ENCODE measurements at regions not wholly inside any gene's neighbourhood (a gene's known extent, or its start where the extent isn't known, plus 50 kb on each side); places are given as distances from the start of the nearest gene placed in this dataset.
"Not testable (repeated sequence)": the region's sequence is repeated elsewhere in the genome, so short reads cannot be mapped to it uniquely, and the experiment has no call there.

DNA sequence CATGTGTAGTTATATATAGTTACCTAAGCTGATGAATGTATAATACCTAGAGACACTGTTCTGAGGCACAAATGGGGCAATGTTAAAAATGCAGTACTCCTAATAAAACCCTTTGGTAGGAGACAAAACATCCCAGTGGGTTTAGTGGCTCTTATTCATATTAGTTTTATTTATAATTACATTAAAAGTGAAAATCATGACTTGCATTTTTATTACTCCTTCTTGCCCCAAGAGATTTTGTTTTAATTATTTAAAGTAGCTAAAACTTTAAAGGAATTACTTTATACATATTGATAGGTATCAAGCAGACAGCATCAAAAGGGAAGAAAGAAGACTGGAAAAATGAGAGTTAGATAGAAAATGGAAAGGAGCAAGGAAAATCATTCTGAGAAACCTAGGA is 688.6 kb downstream of the GALC start:
- DNase-seq = no peak

DNA sequence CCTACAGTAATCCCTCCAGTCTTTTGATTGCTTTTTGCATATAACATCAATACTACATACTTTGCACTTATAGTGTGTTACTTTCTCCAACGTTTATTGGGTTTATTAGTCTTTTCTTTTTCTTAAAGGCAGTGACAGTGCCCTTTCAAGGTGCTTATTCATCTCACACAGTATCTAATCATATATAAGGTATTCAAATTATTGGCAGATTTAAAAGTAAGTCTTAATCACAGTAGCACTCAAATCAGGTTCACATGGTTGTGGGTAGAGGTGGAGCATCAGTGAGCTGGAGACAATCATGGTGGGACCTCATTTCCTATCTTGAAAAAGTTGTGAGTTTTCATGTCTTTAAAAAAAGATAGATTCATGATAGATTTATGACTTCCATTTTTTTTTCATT is 706.2 kb downstream of the GALC start:
- DNase-seq = no peak

DNA sequence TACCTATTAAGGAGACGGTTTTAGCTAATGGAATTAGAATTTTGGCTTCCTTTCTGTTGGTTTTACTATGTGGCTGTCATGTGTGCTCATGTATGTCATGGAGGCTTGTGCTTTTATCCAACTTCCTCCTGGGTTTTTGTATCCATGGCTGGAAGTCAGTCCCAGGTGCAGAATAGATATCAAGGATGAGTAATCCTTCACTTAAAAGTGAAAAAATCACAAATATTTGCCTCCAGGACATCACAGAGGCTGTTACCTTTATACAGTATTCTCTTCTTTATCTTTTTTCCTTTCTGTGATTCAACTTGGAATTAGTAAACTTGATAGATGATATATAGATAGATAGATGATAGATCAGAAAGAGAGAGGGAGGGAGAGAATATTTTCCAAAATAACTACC is 706.8 kb downstream of the GALC start:
- DNase-seq = no peak

DNA sequence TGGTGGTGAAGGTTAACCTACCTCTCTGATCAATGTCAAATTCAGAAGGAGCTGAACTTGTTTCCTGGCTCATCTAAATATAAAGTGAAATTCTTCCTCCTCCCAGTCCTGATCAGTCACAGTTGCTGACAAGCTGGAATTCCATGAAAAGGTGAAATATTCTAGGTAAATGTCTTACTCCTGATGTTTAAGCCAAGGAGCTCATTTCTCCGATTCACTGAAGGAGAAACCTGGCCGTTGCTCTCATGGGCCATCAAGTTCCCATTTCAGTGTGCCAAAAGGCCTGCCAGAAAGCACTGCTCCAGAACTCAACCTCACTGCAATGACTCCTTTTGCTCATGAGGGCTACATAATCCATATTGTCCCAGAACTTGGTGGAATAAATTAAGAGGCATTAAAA is 707.5 kb downstream of the GALC start:
- DNase-seq = no peak

DNA sequence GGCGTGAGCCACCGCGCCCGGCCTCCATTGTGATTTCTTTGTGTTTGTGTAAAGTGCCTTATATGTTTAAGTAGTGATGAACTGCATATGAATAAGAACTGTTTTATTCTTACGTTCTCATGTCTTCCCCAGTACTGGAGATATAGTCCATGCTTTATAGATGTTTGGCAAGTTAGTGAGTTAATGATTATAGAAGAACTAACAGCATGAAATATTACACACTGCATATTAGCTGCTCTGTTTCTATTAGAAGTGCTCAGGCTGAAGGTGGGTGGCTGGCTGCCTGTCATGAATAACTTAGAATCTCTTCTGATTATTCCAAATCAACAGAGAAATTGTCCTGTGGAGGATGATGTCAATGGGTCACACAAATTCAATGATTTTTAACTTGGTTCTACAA is 709.4 kb downstream of the GALC start:
- no peak for DNase-seq

DNA sequence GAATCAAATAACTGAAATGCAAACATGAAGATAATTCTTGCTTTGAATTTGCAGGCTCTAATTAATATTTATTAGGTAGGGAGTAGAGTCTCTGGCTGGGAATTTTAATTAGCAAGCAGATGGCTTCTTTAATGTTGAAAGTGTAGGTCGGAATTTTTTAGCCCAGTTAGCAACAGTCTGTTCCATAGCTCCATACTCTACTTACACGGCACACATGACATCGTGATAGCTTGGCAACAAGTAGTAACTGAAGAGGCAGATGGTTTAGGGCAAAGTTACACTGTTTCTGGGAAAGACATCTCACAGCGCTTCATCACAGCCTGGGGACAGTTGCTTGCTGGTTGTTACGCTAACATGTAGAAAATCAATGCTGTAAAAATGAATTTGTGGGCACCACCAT is 710.7 kb downstream of the GALC start:
- peak; percentile 31 for DNase-seq

DNA sequence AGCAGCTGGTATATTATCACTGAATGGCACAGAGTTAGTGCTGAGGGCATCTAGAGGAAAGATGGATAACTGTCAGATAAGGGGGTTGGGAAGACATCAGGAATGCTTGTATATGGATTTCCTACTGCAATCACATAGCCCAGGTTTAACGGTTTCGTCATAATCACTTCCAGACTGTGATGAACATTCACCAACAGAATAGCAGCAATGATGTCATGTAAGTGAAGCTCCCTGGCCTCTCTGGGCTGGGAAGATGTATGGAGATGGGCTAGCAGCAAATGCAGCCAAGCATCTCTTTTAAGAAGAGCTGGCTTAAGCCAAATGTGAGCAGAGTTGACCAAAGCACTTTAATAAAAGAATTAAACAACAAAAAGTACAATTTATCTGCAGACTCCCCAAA is 714.6 kb downstream of the GALC start:
- no peak for DNase-seq

DNA sequence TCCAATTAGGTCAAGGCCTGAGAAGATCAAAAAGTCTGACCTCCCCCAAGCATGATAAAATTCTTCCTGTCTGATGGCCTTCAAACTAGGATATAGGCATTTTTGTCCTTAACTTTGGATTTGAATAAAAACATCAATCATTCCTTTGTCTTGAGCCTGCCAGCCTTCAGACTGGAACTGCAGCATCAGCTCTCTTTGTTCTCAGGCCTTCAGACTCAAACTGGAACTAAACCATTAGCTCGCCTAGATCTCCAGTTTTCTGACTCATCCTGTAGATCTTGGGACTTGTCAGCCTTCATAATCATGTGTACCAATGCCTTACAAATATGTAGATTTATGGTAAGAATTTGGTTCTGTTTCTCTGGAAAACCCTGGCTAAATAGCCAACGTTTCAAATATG is 721.7 kb downstream of the GALC start:
- DNase-seq = no peak

DNA sequence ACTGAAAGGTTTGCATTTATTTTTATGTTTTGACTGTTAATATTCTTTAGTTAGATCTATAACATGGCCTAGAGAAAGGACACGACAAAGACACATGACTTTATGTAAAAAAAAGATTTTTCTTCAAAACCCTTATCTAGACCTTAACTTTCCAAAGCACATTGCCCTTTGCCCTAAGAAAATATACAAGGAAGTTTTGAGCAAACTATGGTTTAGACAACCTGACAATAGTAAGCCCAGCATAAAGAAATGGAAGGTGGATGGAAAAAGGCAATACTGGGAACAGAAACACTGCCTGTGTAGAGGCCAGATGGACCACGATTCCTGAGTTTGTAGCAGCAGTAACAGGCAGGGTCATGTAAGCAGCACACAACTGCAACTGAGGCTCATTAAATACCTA is 724.0 kb downstream of the GALC start:
- DNase-seq = no peak

DNA sequence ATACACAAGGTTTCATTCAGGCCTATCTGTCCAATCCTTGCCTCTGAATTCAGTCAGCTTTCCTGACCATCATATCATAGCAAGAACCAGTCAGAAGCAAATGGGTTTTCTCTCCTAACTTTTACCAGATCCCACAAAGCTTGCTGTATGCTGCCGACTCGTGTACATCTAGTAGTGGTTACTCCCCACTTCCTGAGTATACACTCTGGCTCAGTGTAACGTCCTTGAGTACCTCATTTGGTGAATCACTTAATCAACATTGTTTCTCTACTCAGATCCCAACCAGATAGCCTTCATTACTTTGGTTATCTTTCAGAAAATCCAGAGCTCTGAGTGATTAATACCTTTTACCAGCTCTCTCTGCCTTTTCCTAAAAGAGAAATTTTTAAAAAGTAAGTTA is 728.2 kb downstream of the GALC start:
- no peak for DNase-seq

DNA sequence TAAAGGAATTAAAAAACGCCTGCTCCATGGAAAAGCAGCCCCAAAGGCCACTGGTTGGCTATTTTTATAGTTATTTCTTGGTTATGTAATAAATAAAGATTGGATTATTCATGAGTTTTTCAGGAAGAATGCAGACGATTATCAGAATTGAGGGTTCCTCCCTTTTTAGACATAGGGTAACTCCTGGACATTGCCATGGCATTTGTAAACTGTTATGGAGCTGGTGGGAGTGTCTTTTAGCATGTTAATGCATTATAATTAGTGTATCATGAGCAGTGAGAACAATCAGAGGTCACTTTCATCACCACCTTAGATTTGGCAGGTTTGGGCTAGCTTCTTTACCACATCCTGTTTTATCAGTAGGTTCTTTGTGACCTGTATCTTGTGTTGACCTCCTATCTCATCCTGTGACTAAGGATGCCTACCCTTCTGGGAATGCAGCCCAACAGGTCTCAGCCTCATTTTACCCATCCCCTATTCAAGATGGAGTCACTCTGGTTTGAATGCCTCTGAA is 728.7 kb downstream of the GALC start:
- DNase-seq = no peak

DNA sequence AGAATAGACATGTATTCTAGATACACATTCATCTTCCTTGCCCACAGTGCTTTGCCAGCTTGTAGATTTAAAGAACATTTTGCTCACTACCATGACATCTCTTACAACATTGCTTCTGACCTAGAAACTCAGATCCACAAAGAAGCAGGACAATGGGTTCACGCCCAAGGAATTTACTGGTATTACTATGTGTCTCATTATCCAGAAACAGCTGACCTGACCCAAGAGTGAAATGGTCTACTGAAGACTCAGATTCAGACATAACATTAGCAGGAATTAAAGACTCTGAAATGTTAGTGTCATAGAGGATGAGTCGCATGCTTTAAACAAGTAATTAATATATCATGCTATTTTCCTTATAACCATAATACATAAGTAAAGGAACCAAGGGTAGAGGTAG is 731.4 kb downstream of the GALC start:
- no peak for DNase-seq

DNA sequence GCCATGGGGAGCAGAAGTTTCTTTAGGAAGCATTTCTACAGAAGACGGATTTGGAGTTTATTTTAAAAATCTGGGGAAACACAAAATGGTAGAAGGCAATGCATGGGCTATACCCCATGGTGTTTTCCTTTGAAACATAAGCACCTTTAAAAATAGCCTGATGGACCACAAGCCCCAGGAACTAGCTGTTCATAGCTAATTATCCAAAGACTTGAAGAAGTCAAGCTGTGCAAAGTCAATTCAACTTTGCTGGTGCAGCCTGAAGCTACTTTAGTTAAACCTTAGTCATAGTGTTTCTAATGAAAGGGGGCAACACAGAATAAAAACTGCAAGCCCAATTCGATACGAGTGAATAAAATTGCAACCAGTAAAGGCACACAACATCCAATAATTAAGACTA is 732.5 kb downstream of the GALC start:
- DNase-seq = no peak

DNA sequence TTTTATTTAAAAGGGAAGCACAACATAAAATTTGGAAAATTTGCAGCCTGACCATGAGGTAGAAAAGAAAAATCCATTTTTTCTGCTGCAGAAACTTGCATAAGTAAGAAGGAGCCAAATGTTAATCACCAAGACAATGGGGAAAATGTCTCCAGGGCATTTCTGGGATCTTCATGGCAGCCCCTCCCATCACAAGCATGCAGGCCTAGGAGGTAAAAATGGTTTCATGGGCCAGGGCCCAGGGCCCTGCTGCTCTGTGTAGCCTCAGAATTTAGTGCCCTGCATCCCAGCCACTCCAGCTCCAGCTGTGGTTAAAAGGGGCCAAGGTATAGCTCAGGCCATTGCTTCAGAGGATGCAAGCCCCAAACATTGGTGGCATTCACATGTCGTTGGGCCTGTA is 735.6 kb downstream of the GALC start:
- no peak for DNase-seq

DNA sequence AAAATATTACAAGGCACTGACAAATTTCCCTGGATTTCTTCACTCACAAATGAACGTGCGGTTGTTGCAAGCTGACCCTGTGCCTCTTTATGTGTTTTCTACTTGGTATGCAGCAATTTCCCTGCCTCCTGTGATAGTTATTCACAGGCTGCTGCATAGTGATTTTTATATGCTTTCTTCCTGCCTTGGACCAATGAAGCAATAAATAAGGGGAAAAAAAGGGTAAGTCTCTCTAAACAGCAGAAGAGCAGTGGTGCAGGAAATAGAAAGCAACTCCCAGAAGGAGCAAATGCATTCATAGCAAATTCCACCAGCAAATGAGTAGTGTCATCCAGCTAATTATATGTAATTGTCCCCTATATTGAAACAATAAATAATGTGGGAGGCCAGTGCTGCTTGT is 737.9 kb downstream of the GALC start:
- DNase-seq = no peak

DNA sequence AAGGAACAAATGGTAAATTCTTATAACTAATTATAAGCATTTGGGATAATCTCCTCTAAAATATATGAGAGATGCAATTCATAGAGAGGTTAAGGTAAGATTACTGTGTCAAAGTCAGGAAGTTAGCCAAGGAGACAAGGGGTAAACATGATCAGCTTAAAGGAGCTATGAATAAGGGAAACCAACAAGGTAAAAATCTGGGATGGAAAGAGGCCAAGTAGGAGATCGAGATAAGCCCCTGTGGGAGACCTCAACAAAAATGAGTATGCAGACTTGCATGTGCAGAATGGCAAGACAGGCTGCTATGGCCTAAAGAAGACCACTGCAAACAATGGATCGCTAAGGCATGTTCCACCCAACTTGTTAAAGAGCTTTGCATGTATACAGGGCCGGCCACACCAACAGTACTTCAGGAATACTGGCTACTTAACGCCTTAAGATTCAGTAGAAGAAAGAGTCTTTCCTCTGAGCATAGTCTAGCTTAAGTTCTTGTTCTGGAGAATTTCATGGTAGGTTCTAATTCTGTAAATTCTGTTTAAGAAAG is 738.6 kb downstream of the GALC start:
- DNase-seq = no peak

DNA sequence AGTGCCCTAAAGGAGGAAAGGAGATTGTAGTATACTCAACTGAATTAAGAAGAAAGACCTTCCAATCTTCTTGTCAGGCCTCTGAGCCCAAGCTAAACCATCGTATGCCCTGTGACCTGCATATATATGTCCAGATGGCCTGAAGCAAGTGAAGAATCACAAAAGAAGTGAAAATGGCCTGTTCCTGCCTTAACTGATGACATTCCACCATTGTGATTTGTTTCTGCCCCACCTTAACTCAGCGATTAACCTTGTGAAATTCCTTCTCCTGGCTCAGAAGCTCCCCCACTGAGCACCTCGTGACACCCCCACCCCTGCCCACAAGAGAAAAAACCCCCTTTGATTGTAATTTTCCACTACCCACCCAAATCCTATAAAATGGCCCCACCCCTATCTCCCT is 739.2 kb downstream of the GALC start:
- not testable (repeated sequence) for DNase-seq

DNA sequence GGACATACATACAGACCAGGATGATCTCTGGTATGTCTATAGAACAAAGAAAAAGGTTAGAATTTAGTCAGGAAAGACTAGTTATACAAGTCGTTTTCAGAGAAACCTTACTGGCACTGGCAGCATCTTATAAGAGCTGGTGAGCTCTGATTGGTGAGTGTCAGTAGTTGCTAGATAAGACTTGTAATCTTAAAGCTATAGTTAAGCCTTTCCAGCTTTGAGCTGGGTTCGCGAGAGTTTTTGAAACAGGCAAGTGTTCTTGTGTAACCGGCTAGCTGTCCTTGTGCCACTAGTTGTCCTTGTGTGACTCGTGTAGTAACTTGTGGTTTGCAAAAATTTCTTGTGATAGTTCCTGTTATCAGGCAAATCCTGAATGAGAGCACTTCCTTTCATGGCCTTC is 740.9 kb downstream of the GALC start:
- DNase-seq = no peak

DNA sequence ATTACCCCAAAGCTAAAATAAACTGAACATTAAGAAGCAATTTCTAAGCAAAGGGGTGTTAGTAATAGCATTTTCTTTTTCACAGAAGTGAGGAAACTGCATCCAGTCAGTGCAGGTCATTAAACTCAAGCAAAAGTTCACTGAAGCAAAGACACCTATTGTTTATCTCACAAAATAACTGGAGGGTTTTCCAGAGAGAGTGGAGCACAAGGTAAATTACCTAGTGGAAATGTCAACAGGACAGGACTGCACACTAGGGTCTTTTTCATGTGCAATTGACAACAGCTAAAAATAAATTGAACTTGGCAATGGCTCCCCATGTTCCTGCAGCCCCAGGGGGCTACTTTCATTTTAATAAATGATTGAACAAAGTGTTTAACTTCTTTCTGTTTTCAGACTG is 742.0 kb downstream of the GALC start:
- no peak for DNase-seq

DNA sequence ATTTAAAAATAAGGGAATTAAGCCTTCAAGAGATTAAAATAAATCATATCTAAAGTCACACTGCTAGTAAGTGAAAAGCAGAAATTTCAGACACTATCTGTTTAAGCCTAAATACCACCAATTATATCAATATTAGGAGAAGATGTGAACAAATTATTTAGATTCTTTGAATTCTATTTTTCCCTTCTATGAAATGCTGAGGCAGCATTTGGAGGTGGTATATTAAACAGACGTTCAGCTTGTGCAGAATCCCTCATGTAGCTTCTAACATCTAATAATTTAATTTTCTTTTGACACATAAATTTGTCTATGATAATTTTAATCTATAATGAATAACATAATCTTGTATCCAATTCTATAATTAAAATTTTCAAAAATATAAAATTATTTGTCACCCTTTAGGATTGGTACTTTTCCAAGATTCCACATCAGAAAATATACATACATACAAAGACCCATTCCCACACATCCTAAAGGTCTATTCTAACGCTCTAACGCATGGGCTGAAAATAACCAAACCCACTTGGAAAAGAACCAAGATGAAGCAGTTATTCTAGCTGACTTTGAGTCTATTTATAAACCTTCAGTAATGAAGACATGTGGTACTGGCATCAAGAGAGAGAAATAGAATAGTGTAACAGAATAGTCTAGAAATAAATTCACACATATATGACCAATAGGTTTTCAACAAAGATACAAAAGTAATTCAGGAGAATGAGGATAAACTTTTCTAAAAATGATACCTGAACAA is 751.8 kb downstream of the GALC start:
- DNase-seq = no peak

DNA sequence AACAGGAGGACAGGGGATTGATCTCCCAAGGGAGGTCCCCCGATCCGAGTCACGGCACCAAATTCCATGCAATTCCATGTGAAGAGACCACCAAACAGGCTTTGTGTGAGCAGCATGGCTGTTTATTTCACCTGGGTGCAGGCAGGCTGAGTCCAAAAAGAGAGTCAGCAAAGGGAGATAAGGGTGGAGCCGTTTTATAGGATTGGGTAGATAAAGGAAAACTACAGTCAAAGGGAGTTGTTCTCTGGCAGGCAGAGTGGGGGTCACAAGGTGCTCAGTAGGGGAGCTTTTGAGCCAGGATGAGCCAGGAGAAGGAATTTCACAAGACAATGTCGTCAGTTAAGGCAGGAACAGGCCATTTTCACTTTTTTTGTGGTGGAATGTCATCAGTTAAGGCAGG is 752.7 kb downstream of the GALC start:
- DNase-seq = not testable (repeated sequence)

DNA sequence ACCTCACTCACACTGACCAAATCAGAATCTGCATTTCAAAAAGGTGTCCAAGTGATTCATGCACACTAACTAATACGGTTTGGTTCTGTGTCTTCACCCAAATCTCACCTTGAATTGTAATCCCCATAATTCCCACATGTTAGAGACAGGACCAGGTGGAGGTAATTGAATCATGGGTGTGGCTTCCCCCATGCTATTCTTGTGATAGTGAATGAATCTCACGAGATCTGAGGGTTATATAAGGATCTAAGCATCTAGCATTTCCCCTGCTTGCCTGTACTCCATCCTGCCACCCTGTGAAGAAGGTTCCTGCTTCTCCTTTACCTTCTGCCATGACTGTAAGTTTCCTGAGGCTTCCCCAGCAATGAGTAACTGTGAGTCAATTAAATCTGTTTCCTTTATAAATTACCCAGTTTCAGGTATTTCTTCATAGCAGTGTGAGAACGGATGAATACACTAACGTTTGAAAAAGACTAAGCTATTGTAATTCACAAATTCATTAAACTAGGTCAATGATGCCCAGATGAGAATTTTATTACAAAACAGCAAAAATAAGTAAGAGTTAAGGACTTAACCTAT is 759.1 kb downstream of the GALC start:
- no peak for DNase-seq

DNA sequence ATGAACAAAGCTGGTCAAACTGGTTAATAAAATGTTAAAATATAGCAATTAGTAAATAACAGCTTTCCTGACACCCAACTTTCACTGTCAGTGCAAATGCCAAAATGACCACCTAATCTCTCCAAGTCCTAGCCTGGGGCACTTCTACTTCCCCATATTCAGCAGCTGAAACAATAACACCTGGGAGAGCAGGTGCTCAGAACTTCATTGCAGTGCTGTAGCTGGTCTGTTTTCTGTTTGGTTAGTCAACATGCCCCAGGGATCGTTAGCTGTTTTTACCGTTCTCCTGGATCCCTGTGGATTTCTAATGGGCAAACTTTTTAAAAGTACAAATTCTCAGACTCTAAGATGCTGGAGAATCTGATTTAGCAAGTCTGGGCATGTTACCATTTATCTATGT is 759.7 kb downstream of the GALC start:
- peak; percentile 35 for DNase-seq

DNA sequence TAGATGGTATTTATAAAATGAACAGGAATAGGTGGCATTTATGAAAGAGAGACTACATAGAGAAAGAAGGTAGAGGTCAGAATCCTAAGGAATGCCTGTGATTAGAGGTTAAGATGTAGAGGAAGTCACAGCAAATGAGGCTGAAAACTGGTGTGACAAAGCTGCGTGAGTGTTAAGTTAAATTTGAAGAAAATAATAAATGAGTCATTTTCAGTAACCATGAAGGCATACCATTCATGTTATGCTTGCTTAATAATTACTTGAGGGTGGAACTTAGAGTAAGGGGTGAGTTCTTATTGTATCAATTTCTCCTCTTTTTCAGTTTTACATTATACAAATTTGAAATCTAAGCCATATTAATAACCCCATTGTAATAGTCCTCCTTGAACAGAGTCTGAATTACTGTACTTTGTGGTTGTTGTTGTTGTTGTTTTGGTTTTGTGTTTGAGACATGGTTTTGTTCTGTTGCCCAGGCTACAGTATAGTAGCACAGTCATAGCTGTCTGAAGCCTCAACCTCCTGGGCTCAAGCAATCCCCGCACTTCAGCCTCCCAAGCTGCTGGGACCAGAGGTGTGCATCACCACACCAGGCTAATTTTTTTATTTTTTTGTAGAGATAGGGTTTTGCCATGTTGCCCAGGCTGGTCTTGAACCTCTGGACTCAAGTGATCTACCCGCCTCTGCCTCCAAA is 761.5 kb downstream of the GALC start:
- no peak for DNase-seq

Data from NCI-H2171 (cell line).